Smooth muscle cell (in vitro differentiated cells): ENCODE measurements at regions not wholly inside any gene's neighbourhood (a gene's known extent, or its start where the extent isn't known, plus 50 kb on each side); places are given as distances from the start of the nearest gene placed in this dataset.
A peak's percentile ranks its signal among the peaks of the same experiment; 100 is the strongest.

Source experiments
- DNase-seq: peaks from one replicate; lab custom pipeline; 2025; ENCODE audit not compliant: unreplicated experiment; lab: John Stamatoyannopoulos, UW
- H2AFZ ChIP-seq: fragments of 200-600 bp; sonication (generic); 2 replicates; pipeline ENCODE4 v1.6.0; 2016; ENCODE audit warnings: antibody characterized with exemption, low read depth, mild to moderate bottlenecking
- H3F3A ChIP-seq: fragments of 200-600 bp; sonication (generic); 2 replicates; pipeline ENCODE4 v1.6.0; 2017; ENCODE audit warnings: antibody characterized with exemption, low read depth
- H3K27ac ChIP-seq: fragments of 200-600 bp; sonication (generic); 2 replicates; pipeline ENCODE4 v1.5.1; 2016; ENCODE audit warnings: low read depth, mild to moderate bottlenecking
- H3K27me3 ChIP-seq: fragments of 200-600 bp; sonication (generic); 2 replicates; pipeline ENCODE4 v1.6.1; 2016; ENCODE audit warnings: low read depth, mild to moderate bottlenecking
- H3K36me3 ChIP-seq: fragments of 200-600 bp; sonication (generic); 2 replicates; pipeline ENCODE4 v1.5.1; 2016; ENCODE audit warnings: low read depth
- H3K4me1 ChIP-seq: fragments of 200-600 bp; sonication (generic); 2 replicates; pipeline ENCODE4 v1.5.1; 2016; ENCODE audit warnings: low read depth
- H3K4me2 ChIP-seq: fragments of 200-600 bp; sonication (generic); 2 replicates; pipeline ENCODE4 v1.6.0; 2016; ENCODE audit warnings: mild to moderate bottlenecking
- H3K4me3 ChIP-seq: fragments of 200-600 bp; sonication (generic); 2 replicates; pipeline ENCODE4 v1.5.1; 2016; ENCODE audit warnings: mild to moderate bottlenecking
- H3K79me2 ChIP-seq: fragments of 200-600 bp; sonication (generic); 2 replicates; pipeline ENCODE4 v1.6.0; 2016; ENCODE audit warnings: low read depth, mild to moderate bottlenecking
- H3K9ac ChIP-seq: fragments of 200-600 bp; sonication (generic); 2 replicates; pipeline ENCODE4 v1.6.0; 2016; ENCODE audit warnings: low read depth
- H3K9me3 ChIP-seq: fragments of 200-600 bp; sonication (generic); replicated peaks from 2 replicates; pipeline ENCODE4 v1.5.1; 2016; ENCODE audit warnings: low read depth
- H4K20me1 ChIP-seq: fragments of 200-600 bp; sonication (generic); 2 replicates; pipeline ENCODE4 v1.6.0; 2016; ENCODE audit warnings: low read depth
- WGBS: methylation state at CpG from one replicate; pipeline ENCODE4 v1.1.7; 2016; ENCODE audit warnings: low lambda C conversion rate; 5-methylcytosine and 5-hydroxymethylcytosine counted together
- TF ChIP-seq, protein P1 (sequence below): fragments of 200-600 bp; sonication (generic); IDR thresholded peaks from 2 replicates; pipeline ENCODE4 v1.5.1; 2017; ENCODE audit warnings: borderline replicate concordance, mild to moderate bottlenecking, antibody characterized with exemption; ENCODE audit not compliant: insufficient read depth, poor library complexity, severe bottlenecking

GRCh38 chr13:39134574-39134973, 96.3 kb downstream of the NHLRC3 start:
- Histone ChIP-seq H3K4me3 (no peak overlapping the region), H3K79me2 (no peaks in the 10 kb centered on the region), H3K27ac (no peak overlapping the region), H3K4me1 (peaks cover 25% of the 10 kb centered on the region), H3K4me2 (no peak overlapping the region), H3K27me3 (no peaks in the 10 kb centered on the region), H4K20me1 (no peaks in the 10 kb centered on the region), H3K36me3 (no peaks in the 10 kb centered on the region), H3K9me3 (no peaks in the 10 kb centered on the region), H3K9ac (no peak overlapping the region), H3F3A (no peaks in the 10 kb centered on the region), H2AFZ (no peak overlapping the region)
- TF ChIP-seq, protein P1, sequence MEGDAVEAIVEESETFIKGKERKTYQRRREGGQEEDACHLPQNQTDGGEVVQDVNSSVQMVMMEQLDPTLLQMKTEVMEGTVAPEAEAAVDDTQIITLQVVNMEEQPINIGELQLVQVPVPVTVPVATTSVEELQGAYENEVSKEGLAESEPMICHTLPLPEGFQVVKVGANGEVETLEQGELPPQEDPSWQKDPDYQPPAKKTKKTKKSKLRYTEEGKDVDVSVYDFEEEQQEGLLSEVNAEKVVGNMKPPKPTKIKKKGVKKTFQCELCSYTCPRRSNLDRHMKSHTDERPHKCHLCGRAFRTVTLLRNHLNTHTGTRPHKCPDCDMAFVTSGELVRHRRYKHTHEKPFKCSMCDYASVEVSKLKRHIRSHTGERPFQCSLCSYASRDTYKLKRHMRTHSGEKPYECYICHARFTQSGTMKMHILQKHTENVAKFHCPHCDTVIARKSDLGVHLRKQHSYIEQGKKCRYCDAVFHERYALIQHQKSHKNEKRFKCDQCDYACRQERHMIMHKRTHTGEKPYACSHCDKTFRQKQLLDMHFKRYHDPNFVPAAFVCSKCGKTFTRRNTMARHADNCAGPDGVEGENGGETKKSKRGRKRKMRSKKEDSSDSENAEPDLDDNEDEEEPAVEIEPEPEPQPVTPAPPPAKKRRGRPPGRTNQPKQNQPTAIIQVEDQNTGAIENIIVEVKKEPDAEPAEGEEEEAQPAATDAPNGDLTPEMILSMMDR = no peak
- 72% methylated on average over 5 of the region's 5 CpGs for WGBS
- no peak for DNase-seq

DNA sequence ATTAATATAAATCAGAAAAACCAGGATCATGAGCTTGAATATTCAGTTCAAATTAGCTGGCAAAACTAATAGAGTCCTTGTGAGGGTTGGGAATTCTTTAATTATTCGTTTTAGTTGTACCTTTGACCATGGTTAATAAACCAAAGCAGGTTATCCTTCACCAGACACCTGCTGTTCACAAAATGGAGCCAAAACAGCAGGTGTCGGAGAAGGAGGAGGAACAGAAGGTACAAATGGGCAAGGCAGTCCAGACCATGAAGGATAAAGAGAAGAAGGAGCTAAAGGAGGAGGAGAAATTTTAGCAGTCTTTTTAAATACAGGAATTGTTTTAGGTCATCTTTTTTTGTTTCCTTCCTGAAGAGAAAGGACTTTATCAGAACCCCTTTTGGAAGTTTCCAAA, 106.1 kb downstream of the NHLRC3 start:
- Histone ChIP-seq H3K4me3 (no peak overlapping the region), H2AFZ (no peak overlapping the region), H3K4me1 (no peaks in the 10 kb centered on the region), H3K36me3 (no peaks in the 10 kb centered on the region), H3K79me2 (no peaks in the 10 kb centered on the region), H4K20me1 (no peaks in the 10 kb centered on the region), H3K4me2 (no peak overlapping the region), H3K9me3 (no peaks in the 10 kb centered on the region), H3F3A (no peaks in the 10 kb centered on the region), H3K27ac (no peak overlapping the region), H3K27me3 (peaks cover 31% of the 10 kb centered on the region), H3K9ac (no peak overlapping the region)
- no peak for DNase-seq
- TF ChIP-seq, protein P1 = no peak
- 52% methylated on average over 2 of the region's 2 CpGs for WGBS

DNA sequence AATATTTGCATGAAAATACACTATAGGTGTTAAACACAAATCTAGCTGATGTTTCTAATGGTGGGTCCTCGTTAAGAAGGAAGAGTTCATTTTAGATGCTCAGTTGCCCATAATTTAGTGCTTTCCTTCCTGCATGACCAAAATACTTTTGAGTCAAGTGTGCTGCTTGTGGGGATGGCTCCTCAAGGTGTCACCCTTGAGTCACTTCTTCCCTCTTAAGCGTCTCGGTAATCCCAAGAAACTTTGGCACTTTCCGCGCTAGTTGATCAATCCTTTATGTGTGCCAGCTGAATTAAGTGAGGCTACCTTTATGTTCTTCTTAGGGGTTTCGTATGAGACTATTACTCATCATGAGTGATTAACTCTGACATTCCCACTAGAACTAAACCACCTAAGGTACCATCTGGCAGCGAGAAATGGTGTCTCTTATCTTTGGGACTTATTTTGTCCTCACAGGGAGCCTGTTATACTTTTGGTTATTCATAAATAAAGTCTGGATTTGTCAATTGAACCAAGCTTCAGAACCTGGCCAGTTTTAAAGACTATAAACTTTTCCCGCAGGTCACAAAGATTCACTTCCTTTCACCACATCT, 106.8 kb downstream of the NHLRC3 start:
- peak overlapping the region; percentile 46 for H3K4me2 ChIP-seq

More for the DNA sequence above, 106.8 kb downstream of the NHLRC3 start:
- no peaks in the 10 kb centered on the region for H4K20me1 ChIP-seq
- no peak for DNase-seq
- no peaks in the 10 kb centered on the region for H3F3A ChIP-seq
- H3K27ac ChIP-seq = no peak overlapping the region
- H3K27me3 ChIP-seq = peaks cover 31% of the 10 kb centered on the region
- H3K9ac ChIP-seq = no peak overlapping the region
- H3K9me3 ChIP-seq = no peaks in the 10 kb centered on the region
- no peaks in the 10 kb centered on the region for H3K36me3 ChIP-seq
- no peaks in the 10 kb centered on the region for H3K4me1 ChIP-seq
- 24% methylated on average over 8 of the region's 8 CpGs for WGBS
- TF ChIP-seq, protein P1 = peak; percentile 65
- no peak overlapping the region for H3K4me3 ChIP-seq
- H2AFZ ChIP-seq = no peak overlapping the region
- no peaks in the 10 kb centered on the region for H3K79me2 ChIP-seq
